Caco-2 (cell line): ENCODE measurements at regions not wholly inside any gene's neighbourhood (a gene's known extent, or its start where the extent isn't known, plus 50 kb on each side); places are given as distances from the start of the nearest gene placed in this dataset.
A peak's percentile ranks its signal among the peaks of the same experiment; 100 is the strongest.

Source experiments
- BruUV-seq: library from RNA; stranded (reverse); fragments of 400-500 nt; replicated peaks from 2 replicates; lab custom pipeline; 2021; lab: Mats Ljungman, UMichigan
- CTCF ChIA-PET: fragments of 300-600 bp; sonication (Branson Sonifier 250); formaldehyde crosslinking; loops from one replicate; lab custom pipeline; 2022; ENCODE audit warnings: antibody characterized with exemption; lab: Charles Lee
- POLR2A ChIA-PET: fragments of 300-600 bp; sonication (Branson Sonifier 250); formaldehyde crosslinking; loops from one replicate; lab custom pipeline; 2022; ENCODE audit warnings: antibody characterized with exemption; lab: Charles Lee
- DNase-seq, 2 experiments: peaks; one replicate each; pipeline versions ENCODE4 v3.0.0 to v3.0.0-alpha.2; 2020 to 2022
- H3K27me3 ChIP-seq: replicated peaks from 2 replicates; pipeline ENCODE4 v1.6.0; 2011; ENCODE audit warnings: low read length; ENCODE audit not compliant: control insufficient read depth, insufficient read depth
- H3K36me3 ChIP-seq: 2 replicates; pipeline ENCODE4 v1.5.1; 2011; ENCODE audit warnings: low read length; ENCODE audit not compliant: control insufficient read depth, insufficient read depth
- H3K4me1 ChIP-seq: fragments of 250-450 bp; sonication (Bioruptor Pico); 2 replicates; pipeline ENCODE4 v1.5.1; 2020; ENCODE audit warnings: mild to moderate bottlenecking
- H3K4me3 ChIP-seq: 2 replicates; pipeline ENCODE4 v1.5.1; 2011; ENCODE audit warnings: low read depth, mild to moderate bottlenecking, control low read depth, low read length
- H3K9me3 ChIP-seq: fragments of 250-450 bp; sonication (Bioruptor Pico); 2 replicates; pipeline ENCODE4 v1.5.1; 2020; ENCODE audit warnings: mild to moderate bottlenecking, moderate library complexity
- H3K27ac Mint-ChIP-seq: one replicate; pipeline ENCODE4 v1.8.0; 2022; ENCODE audit warnings: mixed read lengths; ENCODE audit not compliant: unreplicated experiment
- H3K27me3 Mint-ChIP-seq: one replicate; pipeline ENCODE4 v1.8.0; 2022; ENCODE audit warnings: mixed read lengths; ENCODE audit not compliant: insufficient read depth, unreplicated experiment
- H3K36me3 Mint-ChIP-seq: one replicate; pipeline ENCODE4 v1.8.0; 2022; ENCODE audit warnings: mild to moderate bottlenecking, mixed read lengths; ENCODE audit not compliant: insufficient read depth, unreplicated experiment
- H3K4me1 Mint-ChIP-seq: one replicate; pipeline ENCODE4 v1.8.0; 2022; ENCODE audit warnings: low read depth, mixed read lengths; ENCODE audit not compliant: unreplicated experiment
- H3K4me3 Mint-ChIP-seq: one replicate; pipeline ENCODE4 v1.8.0; 2022; ENCODE audit warnings: mild to moderate bottlenecking, moderate library complexity, mixed read lengths; ENCODE audit not compliant: unreplicated experiment
- H3K9me3 Mint-ChIP-seq: one replicate; pipeline ENCODE4 v1.8.0; 2022; ENCODE audit warnings: mixed read lengths; ENCODE audit not compliant: unreplicated experiment
- intact Hi-C: fragments of 100-400 bp; cut with micrococcal nuclease; formaldehyde crosslinking; loops from one replicate; pipeline ENCODE4 v1.10.0; 2022; ENCODE audit not compliant: unreplicated experiment
- TF ChIP-seq, protein P1 (sequence below), 2 experiments: fragments of 200-600 bp in 1 of 2; IDR thresholded peaks; 1 replicate in 1 of 2; 2 replicates in 1 of 2; pipeline versions ENCODE4 v1.5.1 to v1.8.0; 2011 to 2022; ENCODE audit warnings: antibody characterized with exemption in 1 of 2, control low read depth in 1 of 2, inconsistent platforms in 1 of 2, low read depth in 1 of 2, low read length in 1 of 2, mild to moderate bottlenecking in 1 of 2, moderate library complexity in 1 of 2; ENCODE audit not compliant: insufficient read depth in 1 of 2, severe bottlenecking in 1 of 2, unreplicated experiment in 1 of 2

DNA sequence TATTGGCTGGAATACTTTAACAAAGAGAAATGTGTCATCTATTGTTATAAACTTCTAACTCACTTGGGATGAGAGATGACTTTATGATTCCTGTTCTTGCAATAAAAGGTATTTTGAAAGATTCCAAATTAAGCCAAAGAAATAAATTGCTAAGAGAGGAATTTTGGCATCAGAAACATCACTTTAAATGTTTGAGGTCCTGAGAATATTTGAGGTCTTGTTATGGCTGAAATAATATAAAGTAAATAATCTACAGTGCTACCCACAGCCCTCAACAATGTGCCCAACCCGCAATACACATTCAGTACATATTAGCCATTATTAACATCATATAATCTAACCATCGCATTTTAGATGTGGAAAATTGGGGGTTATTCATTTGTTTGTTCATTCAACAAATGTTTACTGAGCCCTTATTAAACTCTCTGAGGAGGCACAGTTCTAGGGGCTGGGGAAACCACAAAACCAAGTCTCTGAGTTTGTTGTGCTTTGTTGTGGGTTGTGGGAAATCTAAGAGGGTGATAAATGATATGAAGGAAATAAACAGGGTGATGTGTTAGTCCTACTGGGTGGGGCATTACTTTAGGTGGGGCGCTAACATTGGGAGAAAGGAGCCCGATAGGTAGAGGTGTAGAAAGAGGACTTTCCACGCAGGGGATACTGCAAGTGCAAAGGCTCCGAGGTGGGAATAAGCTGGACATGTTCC, 135.2 kb upstream of the CLINT1 start:
- Mint-ChIP-seq H3K4me3 (peak overlapping the region; percentile 49), H3K27me3 (no peaks in the 10 kb centered on the region), H3K9me3 (no peaks in the 10 kb centered on the region), H3K36me3 (no peaks in the 10 kb centered on the region), H3K4me1 (no peaks in the 10 kb centered on the region), H3K27ac (no peak overlapping the region)
- no peaks in the 10 kb centered on the region for H3K36me3 ChIP-seq
- ChIA-PET CTCF (interaction anchor here (0.6 to 1.4 kb wide), 13 partner anchors 13 to 224 kb away, joined by 3 to 9 read pairs (median 4); partner anchors contain the start of gene CLINT1), POLR2A (no interaction called here)
- H3K9me3 ChIP-seq, result no peaks in the 10 kb centered on the region
- H3K27me3 ChIP-seq, result no peaks in the 10 kb centered on the region
- intact Hi-C loops, result loop anchor here (2.0 kb wide), 1 partner anchor 75 kb away; no protein-coding TSS in a partner anchor
- peaks cover 7% of the 10 kb centered on the region for H3K4me1 ChIP-seq
- H3K4me3 ChIP-seq, result no peak overlapping the region
- DNase-seq, result no peak
- TF ChIP-seq, protein P1, sequence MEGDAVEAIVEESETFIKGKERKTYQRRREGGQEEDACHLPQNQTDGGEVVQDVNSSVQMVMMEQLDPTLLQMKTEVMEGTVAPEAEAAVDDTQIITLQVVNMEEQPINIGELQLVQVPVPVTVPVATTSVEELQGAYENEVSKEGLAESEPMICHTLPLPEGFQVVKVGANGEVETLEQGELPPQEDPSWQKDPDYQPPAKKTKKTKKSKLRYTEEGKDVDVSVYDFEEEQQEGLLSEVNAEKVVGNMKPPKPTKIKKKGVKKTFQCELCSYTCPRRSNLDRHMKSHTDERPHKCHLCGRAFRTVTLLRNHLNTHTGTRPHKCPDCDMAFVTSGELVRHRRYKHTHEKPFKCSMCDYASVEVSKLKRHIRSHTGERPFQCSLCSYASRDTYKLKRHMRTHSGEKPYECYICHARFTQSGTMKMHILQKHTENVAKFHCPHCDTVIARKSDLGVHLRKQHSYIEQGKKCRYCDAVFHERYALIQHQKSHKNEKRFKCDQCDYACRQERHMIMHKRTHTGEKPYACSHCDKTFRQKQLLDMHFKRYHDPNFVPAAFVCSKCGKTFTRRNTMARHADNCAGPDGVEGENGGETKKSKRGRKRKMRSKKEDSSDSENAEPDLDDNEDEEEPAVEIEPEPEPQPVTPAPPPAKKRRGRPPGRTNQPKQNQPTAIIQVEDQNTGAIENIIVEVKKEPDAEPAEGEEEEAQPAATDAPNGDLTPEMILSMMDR (IDR thresholded peaks at IDR 0.05; ENCODE audit: insufficient read depth in 1 of 2, low read depth in 1 of 2, low read length in 1 of 2, severe bottlenecking in 1 of 2, unreplicated experiment in 1 of 2), result no peak
- no TSS peak for BruUV-seq

DNA sequence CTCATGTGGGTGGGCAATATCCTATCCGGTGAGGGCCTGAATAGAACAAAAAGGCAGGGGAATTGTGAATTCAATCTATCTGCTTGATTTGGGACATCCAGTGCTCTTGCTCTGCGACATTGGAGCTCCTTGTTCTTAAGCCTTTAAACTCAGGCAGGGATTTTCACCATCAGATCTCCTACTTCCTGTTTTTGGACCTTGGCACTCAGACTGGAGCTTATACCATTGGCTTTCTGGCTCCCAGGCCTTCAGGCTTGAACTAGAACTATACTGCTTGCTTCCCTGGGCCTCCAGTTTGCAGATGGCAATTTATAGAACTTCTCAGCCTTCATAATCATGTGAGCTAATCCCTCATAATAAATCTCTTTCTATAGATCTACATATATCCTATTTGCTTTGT, 134.3 kb upstream of the CLINT1 start:
- BruUV-seq, result no TSS peak
- Mint-ChIP-seq H3K36me3 (no peaks in the 10 kb centered on the region), H3K4me1 (no peaks in the 10 kb centered on the region), H3K27ac (no peak overlapping the region), H3K9me3 (no peaks in the 10 kb centered on the region), H3K4me3 (no peak overlapping the region), H3K27me3 (no peaks in the 10 kb centered on the region)
- Histone ChIP-seq H3K36me3 (no peaks in the 10 kb centered on the region), H3K4me1 (peaks cover 10% of the 10 kb centered on the region), H3K27me3 (no peaks in the 10 kb centered on the region), H3K4me3 (no peak overlapping the region), H3K9me3 (no peaks in the 10 kb centered on the region)
- ChIA-PET POLR2A (no interaction called here), CTCF (no interaction called here)
- DNase-seq, result no peak
- intact Hi-C loops, result no loop called here
- TF ChIP-seq, protein P1 (IDR thresholded peaks at IDR 0.05; ENCODE audit: insufficient read depth in 1 of 2, low read depth in 1 of 2, low read length in 1 of 2, severe bottlenecking in 1 of 2, unreplicated experiment in 1 of 2), result no peak

DNA sequence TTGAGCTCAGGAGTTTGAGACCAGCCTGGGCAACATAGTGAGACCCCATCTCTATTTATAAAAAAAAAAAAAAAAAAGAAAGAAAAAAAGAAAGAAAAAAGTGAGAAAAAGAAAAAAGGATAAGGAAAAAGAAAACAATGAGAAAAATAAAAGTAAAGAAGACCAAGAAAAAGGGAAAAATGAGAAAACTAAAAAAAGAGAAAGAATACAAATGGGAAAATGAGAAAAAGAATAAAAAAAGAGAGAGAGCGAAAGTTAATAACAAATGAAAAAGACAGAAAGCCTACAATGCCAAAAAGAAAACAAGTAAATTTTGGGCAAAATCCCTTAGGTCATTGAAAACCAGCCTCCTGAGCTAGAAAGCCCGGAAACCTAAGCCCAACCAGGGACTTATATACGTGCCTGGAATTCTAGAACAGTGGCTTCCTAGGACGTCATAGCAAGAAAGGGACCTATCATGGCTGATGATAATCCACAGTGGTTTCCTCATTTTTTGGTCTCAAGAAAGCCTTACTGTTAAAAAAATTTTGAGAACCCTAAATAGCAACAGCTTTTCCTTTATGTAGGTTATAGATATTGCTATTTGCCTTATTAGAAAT, 131.7 kb upstream of the CLINT1 start:
- Histone ChIP-seq H3K27me3 (no peaks in the 10 kb centered on the region), H3K36me3 (no peaks in the 10 kb centered on the region), H3K9me3 (no peaks in the 10 kb centered on the region), H3K4me3 (no peak overlapping the region), H3K4me1 (peaks cover 10% of the 10 kb centered on the region)
- H3K36me3 Mint-ChIP-seq, result no peaks in the 10 kb centered on the region
- TF ChIP-seq, protein P1 (IDR thresholded peaks at IDR 0.05; ENCODE audit: insufficient read depth in 1 of 2, low read depth in 1 of 2, low read length in 1 of 2, severe bottlenecking in 1 of 2, unreplicated experiment in 1 of 2), result no peak
- intact Hi-C loops, result no loop called here
- no TSS peak for BruUV-seq
- no peak overlapping the region for H3K27ac Mint-ChIP-seq
- H3K27me3 Mint-ChIP-seq, result no peaks in the 10 kb centered on the region
- peaks cover 6% of the 10 kb centered on the region for H3K9me3 Mint-ChIP-seq
- H3K4me1 Mint-ChIP-seq, result no peaks in the 10 kb centered on the region
- no peak for DNase-seq
- ChIA-PET POLR2A (no interaction called here), CTCF (no interaction called here)
- no peak overlapping the region for H3K4me3 Mint-ChIP-seq
